Vagina (tissue), 2 donors: ENCODE measurements at regions not wholly inside any gene's neighbourhood (a gene's known extent, or its start where the extent isn't known, plus 50 kb on each side); places are given as distances from the start of the nearest gene placed in this dataset.
A peak's percentile ranks its signal among the peaks of the same experiment; 100 is the strongest.

Experiments used
- POLR2AphosphoS5 ChIP-seq, 2 donors: sonication (generic); formaldehyde crosslinking; IDR thresholded peaks; one replicate each; pipeline ENCODE4 v1.9.0; 2017; ENCODE audit warnings: antibody characterized with exemption in 2 of 2, mild to moderate bottlenecking in 2 of 2, low read depth in 1 of 2; ENCODE audit not compliant: insufficient read depth in 1 of 2
- TF ChIP-seq, protein P1 (sequence below), 3 experiments: fragments of 450-650 bp in 2 of 3; fragments of 200-600 bp in 1 of 3; sonication (generic) in 1 of 3; IDR thresholded peaks; one replicate each; pipeline ENCODE4 v1.5.1; 2017 to 2019; ENCODE audit warnings: antibody characterized with exemption in 3 of 3, mild to moderate bottlenecking in 2 of 3, moderate library complexity in 2 of 3

GRCh38 chr10:43824934-43825333 lies 176.3 kb upstream of the ZNF32 start:
- TF ChIP-seq, protein P1, sequence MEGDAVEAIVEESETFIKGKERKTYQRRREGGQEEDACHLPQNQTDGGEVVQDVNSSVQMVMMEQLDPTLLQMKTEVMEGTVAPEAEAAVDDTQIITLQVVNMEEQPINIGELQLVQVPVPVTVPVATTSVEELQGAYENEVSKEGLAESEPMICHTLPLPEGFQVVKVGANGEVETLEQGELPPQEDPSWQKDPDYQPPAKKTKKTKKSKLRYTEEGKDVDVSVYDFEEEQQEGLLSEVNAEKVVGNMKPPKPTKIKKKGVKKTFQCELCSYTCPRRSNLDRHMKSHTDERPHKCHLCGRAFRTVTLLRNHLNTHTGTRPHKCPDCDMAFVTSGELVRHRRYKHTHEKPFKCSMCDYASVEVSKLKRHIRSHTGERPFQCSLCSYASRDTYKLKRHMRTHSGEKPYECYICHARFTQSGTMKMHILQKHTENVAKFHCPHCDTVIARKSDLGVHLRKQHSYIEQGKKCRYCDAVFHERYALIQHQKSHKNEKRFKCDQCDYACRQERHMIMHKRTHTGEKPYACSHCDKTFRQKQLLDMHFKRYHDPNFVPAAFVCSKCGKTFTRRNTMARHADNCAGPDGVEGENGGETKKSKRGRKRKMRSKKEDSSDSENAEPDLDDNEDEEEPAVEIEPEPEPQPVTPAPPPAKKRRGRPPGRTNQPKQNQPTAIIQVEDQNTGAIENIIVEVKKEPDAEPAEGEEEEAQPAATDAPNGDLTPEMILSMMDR (IDR thresholded peaks at IDR 0.05), result no peak
- peak in 1 of 2 donors; percentile 54 for TF ChIP-seq POLR2AphosphoS5 (IDR thresholded peaks at IDR 0.05; ENCODE audit: insufficient read depth in 1 of 2, low read depth in 1 of 2)
